Lower leg skin (tissue), 4 donors: ENCODE measurements at regions not wholly inside any gene's neighbourhood (a gene's known extent, or its start where the extent isn't known, plus 50 kb on each side); places are given as distances from the start of the nearest gene placed in this dataset.

Experiments
- DNase-seq, 2 donors: peaks; one replicate each; pipeline ENCODE4 v3.0.0-alpha.2; 2019; ENCODE audit warnings: low spot score in 2 of 2
- H3K4me3 ChIP-seq: fragments of 200-600 bp; sonication (generic); 2 replicates; pipeline ENCODE4 v1.5.1; 2017; ENCODE audit warnings: mild to moderate bottlenecking, low read depth; ENCODE audit not compliant: poor library complexity, severe bottlenecking
- CTCF ChIP-seq, 3 donors: fragments of 450-650 bp; IDR thresholded peaks; one replicate each; pipeline ENCODE4 v1.5.1; 2016; ENCODE audit warnings: antibody characterized with exemption in 3 of 3, mild to moderate bottlenecking in 3 of 3, moderate library complexity in 2 of 3
- POLR2A ChIP-seq, 2 donors: fragments of 450-650 bp; IDR thresholded peaks; one replicate each; pipeline ENCODE4 v1.6.1; 2016 to 2017; ENCODE audit warnings: antibody characterized with exemption in 2 of 2, mild to moderate bottlenecking in 1 of 2, moderate library complexity in 1 of 2
- WGBS, 2 donors: methylation state at CpG; one replicate each; pipeline ENCODE4 v1.1.5; 2018; 5-methylcytosine and 5-hydroxymethylcytosine counted together
- intact Hi-C: fragments of 100-400 bp; cut with DNase I; formaldehyde crosslinking; loops from one replicate; pipeline ENCODE4 v1.15.0; 2023; ENCODE audit warnings: low total_unique reads

- WGBS, 2 donors, result 68 to 69% methylated on average over 3 of the region's 3 CpGs
- no peak for TF ChIP-seq POLR2A (IDR thresholded peaks at IDR 0.05)
- no peak for TF ChIP-seq CTCF (IDR thresholded peaks at IDR 0.05)
- no peak overlapping the region for H3K4me3 ChIP-seq
- intact Hi-C loops, result no loop called here
- DNase-seq, result no peak
Observed at GRCh38 chr14:99004112-99004511, 267.9 kb downstream of the BCL11B start.

GRCh38 chr14:99006276-99006675, 265.7 kb downstream of the BCL11B start:
- intact Hi-C loops, result no loop called here

GRCh38 chr14:99007795-99008194, 264.2 kb downstream of the BCL11B start:
- WGBS, 2 donors, result 93 to 95% methylated on average over 7 of the region's 7 CpGs

More at GRCh38 chr14:99006276-99006675, 265.7 kb downstream of the BCL11B start:
- TF ChIP-seq POLR2A (IDR thresholded peaks at IDR 0.05) (no peak), CTCF (IDR thresholded peaks at IDR 0.05) (no peak)
- no peak overlapping the region for H3K4me3 ChIP-seq
- WGBS, 2 donors, result 66 to 67% methylated on average over 5 of the region's 5 CpGs
- no peak for DNase-seq

GRCh38 chr14:99009871-99010270, 262.1 kb downstream of the BCL11B start:
- no peak for DNase-seq
- WGBS, 2 donors, result 74 to 79% methylated on average over 6 of the region's 6 CpGs
- H3K4me3 ChIP-seq, result no peak overlapping the region
- intact Hi-C loops, result no loop called here
- no peak for TF ChIP-seq POLR2A (IDR thresholded peaks at IDR 0.05)
- no peak for TF ChIP-seq CTCF (IDR thresholded peaks at IDR 0.05)

More at GRCh38 chr14:99007795-99008194, 264.2 kb downstream of the BCL11B start:
- no peak overlapping the region for H3K4me3 ChIP-seq
- intact Hi-C loops, result no loop called here
- DNase-seq, result no peak
- TF ChIP-seq CTCF (IDR thresholded peaks at IDR 0.05) (no peak), POLR2A (IDR thresholded peaks at IDR 0.05) (no peak)

- no peak for DNase-seq
- intact Hi-C loops, result no loop called here
Observed at GRCh38 chr14:99011385-99011784, 260.6 kb downstream of the BCL11B start.

More at GRCh38 chr14:99011385-99011784, 260.6 kb downstream of the BCL11B start:
- no peak for TF ChIP-seq POLR2A (IDR thresholded peaks at IDR 0.05)
- no peak for TF ChIP-seq CTCF (IDR thresholded peaks at IDR 0.05)
- 83 to 92% methylated on average over 6 of the region's 6 CpGs for WGBS, 2 donors
- H3K4me3 ChIP-seq, result no peak overlapping the region
